ENCODE measurements at regions not wholly inside any gene's neighbourhood (a gene's known extent, or its start where the extent isn't known, plus 50 kb on each side); places are given as distances from the start of the nearest gene placed in this dataset.

DNA sequence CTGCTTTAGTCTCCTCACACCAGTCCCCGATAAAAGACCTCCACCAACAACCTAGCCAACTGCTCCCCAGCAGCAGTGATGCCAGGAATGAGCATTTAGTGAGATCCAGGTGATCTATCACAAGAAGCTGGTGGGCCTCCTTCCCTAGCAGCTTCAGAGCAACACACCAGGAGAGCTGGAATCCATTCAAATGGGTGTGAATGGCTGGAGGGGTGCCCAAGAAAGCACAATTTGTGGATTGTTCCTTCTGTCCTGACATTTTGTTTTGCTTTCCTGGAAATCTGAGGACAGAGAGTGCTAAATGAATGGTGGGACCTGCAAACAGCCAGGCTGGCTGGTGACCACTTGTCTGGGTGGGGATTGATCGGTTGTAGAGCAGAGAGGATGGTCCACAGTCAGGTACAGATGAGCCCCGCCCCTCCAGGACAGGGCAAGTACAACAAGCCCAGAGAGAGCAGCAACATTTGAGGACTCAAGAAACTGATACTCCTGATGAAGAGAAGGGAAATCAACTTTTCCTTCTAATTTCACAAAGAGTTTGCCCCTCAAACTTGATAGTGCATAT, 316.8 kb downstream of the VPS13C start:
- H3K4me1 ChIP-seq (ENCODE audit: control insufficient read depth, insufficient read depth, low read length) = no peaks in the 10 kb centered on the region
- no peak overlapping the region for H3K4me3 ChIP-seq (ENCODE audit: low read length in 2 of 2)
- H3K27ac ChIP-seq (ENCODE audit: low read length) = no peak overlapping the region
- H3K36me3 ChIP-seq (ENCODE audit: control insufficient read depth in 2 of 2, insufficient read depth in 2 of 2, low read length in 2 of 2) = no peaks in the 10 kb centered on the region
- H3K9me3 ChIP-seq (ENCODE audit: control insufficient read depth in 2 of 2, low read length in 2 of 2) = no peaks in the 10 kb centered on the region
- H3K27me3 ChIP-seq (ENCODE audit: control insufficient read depth in 1 of 2, insufficient read depth in 2 of 2, low read length in 2 of 2) = no peaks in the 10 kb centered on the region
- H3K9ac ChIP-seq (ENCODE audit: low read length in 2 of 2) = no peak overlapping the region

- no peaks in the 10 kb centered on the region for H3K36me3 ChIP-seq (ENCODE audit: control insufficient read depth in 2 of 2, insufficient read depth in 2 of 2, low read length in 2 of 2)
- no peak overlapping the region for H3K9ac ChIP-seq (ENCODE audit: low read length in 2 of 2)
- no peaks in the 10 kb centered on the region for H3K9me3 ChIP-seq (ENCODE audit: control insufficient read depth in 2 of 2, low read length in 2 of 2)
- no peak overlapping the region for H3K27ac ChIP-seq (ENCODE audit: low read length)
- H3K27me3 ChIP-seq (ENCODE audit: control insufficient read depth in 1 of 2, insufficient read depth in 2 of 2, low read length in 2 of 2) = no peaks in the 10 kb centered on the region
- H3K4me1 ChIP-seq (ENCODE audit: control insufficient read depth, insufficient read depth, low read length) = no peaks in the 10 kb centered on the region
- no peak overlapping the region for H3K4me3 ChIP-seq (ENCODE audit: low read length in 2 of 2)
Measured at GRCh38 chr15:61742591-61742990, 317.7 kb downstream of the VPS13C start.

- no peaks in the 10 kb centered on the region for H3K36me3 ChIP-seq (ENCODE audit: control insufficient read depth in 2 of 2, insufficient read depth in 2 of 2, low read length in 2 of 2)
- H3K4me3 ChIP-seq (ENCODE audit: low read length in 2 of 2) = no peak overlapping the region
- no peaks in the 10 kb centered on the region for H3K27me3 ChIP-seq (ENCODE audit: control insufficient read depth in 1 of 2, insufficient read depth in 2 of 2, low read length in 2 of 2)
- no peak overlapping the region for H3K9ac ChIP-seq (ENCODE audit: low read length in 2 of 2)
- H3K4me1 ChIP-seq (ENCODE audit: control insufficient read depth, insufficient read depth, low read length) = no peaks in the 10 kb centered on the region
- no peak overlapping the region for H3K27ac ChIP-seq (ENCODE audit: low read length)
- H3K9me3 ChIP-seq (ENCODE audit: control insufficient read depth in 2 of 2, low read length in 2 of 2) = no peaks in the 10 kb centered on the region
Measured at GRCh38 chr15:61736790-61737189, 323.5 kb downstream of the VPS13C start.

DNA sequence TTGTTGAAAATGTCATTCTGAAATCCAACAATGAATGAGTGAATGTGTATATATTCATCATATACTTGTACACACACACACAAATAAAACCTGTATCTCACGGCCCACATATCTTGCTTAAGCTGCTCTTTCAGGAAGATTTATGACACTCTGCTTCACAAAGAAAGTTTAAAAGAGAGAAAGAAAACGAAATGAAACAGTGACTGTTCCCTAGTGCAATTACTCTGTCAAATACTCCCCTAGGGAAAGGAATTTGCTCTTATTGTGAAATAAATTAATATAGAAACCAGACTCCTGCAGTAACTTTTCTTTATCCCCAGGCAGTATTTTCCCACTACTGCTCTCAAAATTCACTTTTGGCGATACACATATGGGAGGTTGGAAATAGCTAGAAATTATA, 329.1 kb downstream of the VPS13C start:
- no peak overlapping the region for H3K4me3 ChIP-seq (ENCODE audit: low read length in 2 of 2)
- peaks cover 0 to 4% of the 10 kb centered on the region in 2 donors for H3K27me3 ChIP-seq (ENCODE audit: control insufficient read depth in 1 of 2, insufficient read depth in 2 of 2, low read length in 2 of 2)
- no peak overlapping the region for H3K27ac ChIP-seq (ENCODE audit: low read length)
- no peaks in the 10 kb centered on the region for H3K36me3 ChIP-seq (ENCODE audit: control insufficient read depth in 2 of 2, insufficient read depth in 2 of 2, low read length in 2 of 2)
- H3K9ac ChIP-seq (ENCODE audit: low read length in 2 of 2) = no peak overlapping the region
- H3K9me3 ChIP-seq (ENCODE audit: control insufficient read depth in 2 of 2, low read length in 2 of 2) = no peaks in the 10 kb centered on the region
- no peaks in the 10 kb centered on the region for H3K4me1 ChIP-seq (ENCODE audit: control insufficient read depth, insufficient read depth, low read length)

GRCh38 chr15:61729646-61730045, 330.6 kb downstream of the VPS13C start:
- H3K4me3 ChIP-seq (ENCODE audit: low read length in 2 of 2) = no peak overlapping the region
- H3K27me3 ChIP-seq (ENCODE audit: control insufficient read depth in 1 of 2, insufficient read depth in 2 of 2, low read length in 2 of 2) = peaks cover 0 to 4% of the 10 kb centered on the region in 2 donors
- no peaks in the 10 kb centered on the region for H3K36me3 ChIP-seq (ENCODE audit: control insufficient read depth in 2 of 2, insufficient read depth in 2 of 2, low read length in 2 of 2)
- no peak overlapping the region for H3K27ac ChIP-seq (ENCODE audit: low read length)
- H3K4me1 ChIP-seq (ENCODE audit: control insufficient read depth, insufficient read depth, low read length) = no peaks in the 10 kb centered on the region
- no peaks in the 10 kb centered on the region for H3K9me3 ChIP-seq (ENCODE audit: control insufficient read depth in 2 of 2, low read length in 2 of 2)
- H3K9ac ChIP-seq (ENCODE audit: low read length in 2 of 2) = no peak overlapping the region

GRCh38 chr15:61726166-61726565, 334.1 kb downstream of the VPS13C start:
- Histone ChIP-seq H3K27ac (ENCODE audit: low read length) (no peak overlapping the region), H3K9ac (ENCODE audit: low read length in 2 of 2) (no peak overlapping the region), H3K27me3 (ENCODE audit: control insufficient read depth in 1 of 2, insufficient read depth in 2 of 2, low read length in 2 of 2) (peaks cover 0 to 4% of the 10 kb centered on the region in 2 donors), H3K9me3 (ENCODE audit: control insufficient read depth in 2 of 2, low read length in 2 of 2) (no peaks in the 10 kb centered on the region), H3K36me3 (ENCODE audit: control insufficient read depth in 2 of 2, insufficient read depth in 2 of 2, low read length in 2 of 2) (no peaks in the 10 kb centered on the region), H3K4me1 (ENCODE audit: control insufficient read depth, insufficient read depth, low read length) (no peaks in the 10 kb centered on the region), H3K4me3 (ENCODE audit: low read length in 2 of 2) (no peak overlapping the region)

- Histone ChIP-seq H3K27ac (ENCODE audit: low read length) (no peak overlapping the region), H3K4me3 (ENCODE audit: low read length in 2 of 2) (no peak overlapping the region)
Measured at GRCh38 chr15:61725251-61725650, 335.0 kb downstream of the VPS13C start.

DNA sequence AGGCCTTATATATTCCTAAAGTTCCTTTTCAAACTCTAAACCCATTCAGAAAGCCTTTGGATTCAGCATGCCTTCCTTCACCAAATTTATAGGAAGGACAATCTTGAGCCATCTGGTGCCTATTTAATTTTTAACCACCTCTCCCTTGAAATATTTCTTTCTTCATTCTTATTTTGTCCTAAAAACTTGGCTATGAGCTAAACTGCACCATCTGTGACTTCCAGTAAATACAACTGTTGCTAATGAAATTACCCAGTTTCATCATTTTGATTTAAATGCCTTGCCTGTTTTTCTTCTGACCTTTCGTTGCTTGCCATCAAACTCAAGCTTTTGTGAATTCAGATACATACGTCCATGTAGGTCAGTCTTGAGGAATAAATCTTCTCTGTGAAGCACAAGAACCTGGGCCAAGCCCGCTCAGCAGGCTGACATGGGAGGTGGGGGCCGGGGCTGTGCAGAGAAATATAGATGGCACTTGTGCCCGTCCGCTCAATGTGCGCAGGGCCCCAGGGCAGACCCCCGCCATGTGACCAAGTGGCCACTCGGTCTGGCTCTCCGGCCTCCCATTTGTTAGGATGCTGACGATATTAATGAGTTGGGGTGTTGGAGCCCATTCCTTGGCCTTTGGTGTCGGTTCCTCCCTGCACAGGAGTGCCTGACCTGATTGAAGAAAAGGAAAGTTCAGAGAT, 335.9 kb downstream of the VPS13C start:
- no peak overlapping the region for H3K9ac ChIP-seq (ENCODE audit: low read length in 2 of 2)
- H3K9me3 ChIP-seq (ENCODE audit: control insufficient read depth in 2 of 2, low read length in 2 of 2) = no peaks in the 10 kb centered on the region
- no peak overlapping the region for H3K4me3 ChIP-seq (ENCODE audit: low read length in 2 of 2)
- H3K4me1 ChIP-seq (ENCODE audit: control insufficient read depth, insufficient read depth, low read length) = no peaks in the 10 kb centered on the region
- H3K27me3 ChIP-seq (ENCODE audit: control insufficient read depth in 1 of 2, insufficient read depth in 2 of 2, low read length in 2 of 2) = peaks cover 0 to 4% of the 10 kb centered on the region in 2 donors
- no peak overlapping the region for H3K27ac ChIP-seq (ENCODE audit: low read length)
- H3K36me3 ChIP-seq (ENCODE audit: control insufficient read depth in 2 of 2, insufficient read depth in 2 of 2, low read length in 2 of 2) = no peaks in the 10 kb centered on the region

More at GRCh38 chr15:61725251-61725650, 335.0 kb downstream of the VPS13C start:
- no peaks in the 10 kb centered on the region for H3K9me3 ChIP-seq (ENCODE audit: control insufficient read depth in 2 of 2, low read length in 2 of 2)
- no peaks in the 10 kb centered on the region for H3K36me3 ChIP-seq (ENCODE audit: control insufficient read depth in 2 of 2, insufficient read depth in 2 of 2, low read length in 2 of 2)
- no peaks in the 10 kb centered on the region for H3K4me1 ChIP-seq (ENCODE audit: control insufficient read depth, insufficient read depth, low read length)
- H3K9ac ChIP-seq (ENCODE audit: low read length in 2 of 2) = no peak overlapping the region
- peaks cover 0 to 4% of the 10 kb centered on the region in 2 donors for H3K27me3 ChIP-seq (ENCODE audit: control insufficient read depth in 1 of 2, insufficient read depth in 2 of 2, low read length in 2 of 2)

- H3K36me3 ChIP-seq (ENCODE audit: control insufficient read depth in 2 of 2, insufficient read depth in 2 of 2, low read length in 2 of 2) = no peaks in the 10 kb centered on the region
- no peak overlapping the region for H3K4me3 ChIP-seq (ENCODE audit: low read length in 2 of 2)
- no peaks in the 10 kb centered on the region for H3K9me3 ChIP-seq (ENCODE audit: control insufficient read depth in 2 of 2, low read length in 2 of 2)
- no peaks in the 10 kb centered on the region for H3K4me1 ChIP-seq (ENCODE audit: control insufficient read depth, insufficient read depth, low read length)
- H3K27ac ChIP-seq (ENCODE audit: low read length) = no peak overlapping the region
- no peak overlapping the region for H3K9ac ChIP-seq (ENCODE audit: low read length in 2 of 2)
- peaks cover 0 to 3% of the 10 kb centered on the region in 2 donors for H3K27me3 ChIP-seq (ENCODE audit: control insufficient read depth in 1 of 2, insufficient read depth in 2 of 2, low read length in 2 of 2)
Measured at GRCh38 chr15:61721418-61721817, 338.8 kb downstream of the VPS13C start.

DNA sequence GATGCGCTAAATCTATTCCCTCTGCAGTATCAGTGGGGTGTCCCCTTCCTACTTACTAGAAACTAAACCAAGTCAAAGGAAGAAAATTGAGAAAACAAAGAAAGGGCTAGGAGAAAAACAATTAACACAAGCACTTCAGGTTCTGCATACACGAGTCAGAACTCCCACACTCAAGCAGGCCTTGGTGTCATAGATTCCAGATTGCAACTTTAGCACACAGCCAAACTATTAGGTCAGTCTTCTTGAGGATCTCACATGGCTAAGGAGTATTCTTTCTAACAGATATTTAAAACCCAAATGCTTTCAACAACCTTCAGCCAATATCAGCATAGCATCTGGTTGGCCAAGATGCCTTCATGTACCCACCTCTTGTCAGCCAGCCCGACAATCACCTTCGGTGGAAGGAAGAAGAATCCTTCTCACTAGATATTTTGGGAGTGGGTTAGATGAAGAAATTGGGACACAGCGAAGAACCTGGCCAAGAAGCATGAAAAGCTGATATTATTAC, 340.0 kb downstream of the VPS13C start:
- Histone ChIP-seq H3K27me3 (ENCODE audit: control insufficient read depth in 1 of 2, insufficient read depth in 2 of 2, low read length in 2 of 2) (no peaks in the 10 kb centered on the region), H3K27ac (ENCODE audit: low read length) (no peak overlapping the region), H3K36me3 (ENCODE audit: control insufficient read depth in 2 of 2, insufficient read depth in 2 of 2, low read length in 2 of 2) (no peaks in the 10 kb centered on the region), H3K9ac (ENCODE audit: low read length in 2 of 2) (no peak overlapping the region), H3K4me1 (ENCODE audit: control insufficient read depth, insufficient read depth, low read length) (no peaks in the 10 kb centered on the region), H3K9me3 (ENCODE audit: control insufficient read depth in 2 of 2, low read length in 2 of 2) (no peaks in the 10 kb centered on the region), H3K4me3 (ENCODE audit: low read length in 2 of 2) (no peak overlapping the region)

DNA sequence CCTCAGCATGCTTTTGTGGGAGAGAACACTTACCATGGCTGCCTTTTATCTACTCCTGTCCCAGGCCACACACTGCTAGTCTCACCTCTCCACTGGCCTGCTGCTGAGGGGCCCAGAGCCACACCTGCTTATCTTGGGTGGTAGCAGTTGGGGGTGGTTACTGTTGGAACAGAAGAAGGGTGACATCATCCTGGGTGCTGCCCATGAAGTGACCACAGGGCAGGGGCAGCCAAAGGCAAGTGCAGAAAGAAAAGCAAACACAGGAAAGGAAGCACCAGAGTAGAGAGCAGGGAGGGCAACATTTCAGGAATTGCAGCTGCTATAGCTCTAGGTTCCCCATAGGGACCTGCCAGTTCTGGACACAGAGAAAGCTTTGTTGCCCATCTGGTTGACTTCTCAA, 345.2 kb downstream of the VPS13C start:
- no peak overlapping the region for H3K27ac ChIP-seq (ENCODE audit: low read length)
- H3K27me3 ChIP-seq (ENCODE audit: control insufficient read depth in 1 of 2, insufficient read depth in 2 of 2, low read length in 2 of 2) = no peaks in the 10 kb centered on the region
- no peaks in the 10 kb centered on the region for H3K9me3 ChIP-seq (ENCODE audit: control insufficient read depth in 2 of 2, low read length in 2 of 2)
- H3K9ac ChIP-seq (ENCODE audit: low read length in 2 of 2) = no peak overlapping the region
- no peaks in the 10 kb centered on the region for H3K36me3 ChIP-seq (ENCODE audit: control insufficient read depth in 2 of 2, insufficient read depth in 2 of 2, low read length in 2 of 2)
- H3K4me1 ChIP-seq (ENCODE audit: control insufficient read depth, insufficient read depth, low read length) = no peaks in the 10 kb centered on the region
- H3K4me3 ChIP-seq (ENCODE audit: low read length in 2 of 2) = no peak overlapping the region

Measured in stomach smooth muscle (tissue), 2 donors.